ENCODE measurements at regions not wholly inside any gene's neighbourhood (a gene's known extent, or its start where the extent isn't known, plus 50 kb on each side); places are given as distances from the start of the nearest gene placed in this dataset.

GRCh38 chr17:34788696-34789095 lies 172.6 kb downstream of the CCT6B start:
- TF ChIP-seq CTCF (IDR thresholded peaks at IDR 0.05) (no peak), POLR2A (IDR thresholded peaks at IDR 0.05) (no peak)
